ENCODE measurements at regions not wholly inside any gene's neighbourhood (a gene's known extent, or its start where the extent isn't known, plus 50 kb on each side); places are given as distances from the start of the nearest gene placed in this dataset.

- no peaks in the 10 kb centered on the region for H3K36me3 ChIP-seq
- no peak for DNase-seq
- TF ChIP-seq CTCF (IDR thresholded peaks at IDR 0.05 in 4 of 5, conservative IDR thresholded peaks at IDR 0.05 in 1 of 5), result no peak
- TF ChIP-seq POLR2A (IDR thresholded peaks at IDR 0.05), result no peak
- in situ Hi-C loops (cut with MboI; ENCODE audit: low sequenced_read_pairs in 4 of 4) (no loop called here), intact Hi-C loops (cut with DNase I; ENCODE audit: low total_unique reads) (no loop called here)
- no peak overlapping the region for H3K4me3 ChIP-seq
- H3K27ac ChIP-seq, result no peak overlapping the region
- no peaks in the 10 kb centered on the region for H3K4me1 ChIP-seq
- no peaks in the 10 kb centered on the region for H3K27me3 ChIP-seq
- no peak for ATAC-seq
- no peaks in the 10 kb centered on the region for H3K9me3 ChIP-seq
These were observed 294.1 kb upstream of the TMPO start for GRCh38 chr12:98221243-98221808.

GRCh38 chr12:98222135-98222534 is 293.3 kb upstream of the TMPO start:
- Histone ChIP-seq H3K9me3 (no peaks in the 10 kb centered on the region), H3K27me3 (no peaks in the 10 kb centered on the region), H3K4me3 (no peak overlapping the region), H3K4me1 (no peaks in the 10 kb centered on the region), H3K27ac (no peak overlapping the region), H3K36me3 (no peaks in the 10 kb centered on the region)
- ATAC-seq, result no peak
- DNase-seq, result no peak
- intact Hi-C loops (cut with DNase I; ENCODE audit: low total_unique reads), result no loop called here
- no peak for TF ChIP-seq POLR2A (IDR thresholded peaks at IDR 0.05)
- no peak for TF ChIP-seq CTCF (IDR thresholded peaks at IDR 0.05 in 4 of 5, conservative IDR thresholded peaks at IDR 0.05 in 1 of 5)
- in situ Hi-C loops (cut with MboI; ENCODE audit: low sequenced_read_pairs in 4 of 4), result no loop called here

- in situ Hi-C loops (cut with MboI; ENCODE audit: low sequenced_read_pairs in 4 of 4), result no loop called here
- no peak for DNase-seq
- no peak for ATAC-seq
- TF ChIP-seq POLR2A (IDR thresholded peaks at IDR 0.05) (no peak), CTCF (IDR thresholded peaks at IDR 0.05 in 4 of 5, conservative IDR thresholded peaks at IDR 0.05 in 1 of 5) (no peak)
- no peak overlapping the region for H3K27ac ChIP-seq
- no peak overlapping the region for H3K4me3 ChIP-seq
- no peaks in the 10 kb centered on the region for H3K9me3 ChIP-seq
- H3K4me1 ChIP-seq, result no peaks in the 10 kb centered on the region
- H3K36me3 ChIP-seq, result no peaks in the 10 kb centered on the region
- H3K27me3 ChIP-seq, result no peaks in the 10 kb centered on the region
- intact Hi-C loops (cut with DNase I; ENCODE audit: low total_unique reads), result no loop called here
These were observed 290.7 kb upstream of the TMPO start for GRCh38 chr12:98224584-98225221.

GRCh38 chr12:98227162-98227561 is 288.2 kb upstream of the TMPO start:
- H3K9me3 ChIP-seq, result no peaks in the 10 kb centered on the region
- intact Hi-C loops (cut with DNase I; ENCODE audit: low total_unique reads), result no loop called here

More at GRCh38 chr12:98227162-98227561, 288.2 kb upstream of the TMPO start:
- Histone ChIP-seq H3K4me3 (no peak overlapping the region), H3K27me3 (no peaks in the 10 kb centered on the region), H3K27ac (no peak overlapping the region), H3K36me3 (no peaks in the 10 kb centered on the region), H3K4me1 (no peaks in the 10 kb centered on the region)
- in situ Hi-C loops (cut with MboI; ENCODE audit: low sequenced_read_pairs in 4 of 4), result no loop called here
- DNase-seq (no peak), ATAC-seq (no peak)
- TF ChIP-seq POLR2A (IDR thresholded peaks at IDR 0.05), result no peak
- TF ChIP-seq CTCF (IDR thresholded peaks at IDR 0.05 in 4 of 5, conservative IDR thresholded peaks at IDR 0.05 in 1 of 5), result no peak
